ENCODE measurements at regions not wholly inside any gene's neighbourhood (a gene's known extent, or its start where the extent isn't known, plus 50 kb on each side); places are given as distances from the start of the nearest gene placed in this dataset.

GRCh38 chr11:134463716-134464115 is 51.7 kb upstream of the B3GAT1 start:
- Histone ChIP-seq H3K4me3 (ENCODE audit: low read depth, low read length) (no peak overlapping the region), H3K4me1 (ENCODE audit: control insufficient read depth, insufficient read depth, low read length) (no peaks in the 10 kb centered on the region), H3K27ac (ENCODE audit: extremely low read depth, low read depth, low read length) (no peak overlapping the region), H3K36me3 (ENCODE audit: control insufficient read depth in 2 of 2, insufficient read depth in 1 of 2, low read length in 2 of 2) (no peaks in the 10 kb centered on the region), H3K9me3 (ENCODE audit: control insufficient read depth, insufficient read depth, low read depth, low read length) (no peaks in the 10 kb centered on the region)
- CTCF ChIA-PET: no interaction called here
- TF ChIP-seq ZBTB8A (tag by site-specific recombination; IDR thresholded peaks at IDR 0.05) (no peak), SETDB1 (IDR thresholded peaks at IDR 0.05; ENCODE audit: insufficient read length, low read length) (no peak), ZNF530 (tag by site-specific recombination; IDR thresholded peaks at IDR 0.05; ENCODE audit: low read depth) (no peak), ZNF138 (tag by site-specific recombination; IDR thresholded peaks at IDR 0.05; ENCODE audit: borderline replicate concordance) (no peak), ZNF184 (tag by site-specific recombination; IDR thresholded peaks at IDR 0.05) (no peak), HOXD13 (CRISPR knock-in tag; IDR thresholded peaks at IDR 0.05; ENCODE audit: borderline replicate concordance) (no peak), PRDM10 (tag by site-specific recombination; IDR thresholded peaks at IDR 0.05) (no peak), REST (tag by site-specific recombination; IDR thresholded peaks at IDR 0.05) (no peak), RBAK (tag by site-specific recombination; IDR thresholded peaks at IDR 0.05) (no peak), SCRT2 (tag by site-specific recombination; IDR thresholded peaks at IDR 0.05) (no peak), ZNF473 (tag by site-specific recombination; IDR thresholded peaks at IDR 0.05) (no peak), ZFP37 (tag by site-specific recombination; IDR thresholded peaks at IDR 0.05) (no peak), GLI2 (tag by site-specific recombination; IDR thresholded peaks at IDR 0.05; ENCODE audit: borderline replicate concordance, low read depth) (no peak), ZNF692 (tag by site-specific recombination; IDR thresholded peaks at IDR 0.05) (no peak), PRDM6 (tag by site-specific recombination; IDR thresholded peaks at IDR 0.05) (no peak), ZNF202 (tag by site-specific recombination; IDR thresholded peaks at IDR 0.05; ENCODE audit: borderline replicate concordance) (no peak), ZNF555 (tag by site-specific recombination; conservative IDR thresholded peaks at IDR 0.05) (no peak)
- TF ChIP-seq, protein P1, sequence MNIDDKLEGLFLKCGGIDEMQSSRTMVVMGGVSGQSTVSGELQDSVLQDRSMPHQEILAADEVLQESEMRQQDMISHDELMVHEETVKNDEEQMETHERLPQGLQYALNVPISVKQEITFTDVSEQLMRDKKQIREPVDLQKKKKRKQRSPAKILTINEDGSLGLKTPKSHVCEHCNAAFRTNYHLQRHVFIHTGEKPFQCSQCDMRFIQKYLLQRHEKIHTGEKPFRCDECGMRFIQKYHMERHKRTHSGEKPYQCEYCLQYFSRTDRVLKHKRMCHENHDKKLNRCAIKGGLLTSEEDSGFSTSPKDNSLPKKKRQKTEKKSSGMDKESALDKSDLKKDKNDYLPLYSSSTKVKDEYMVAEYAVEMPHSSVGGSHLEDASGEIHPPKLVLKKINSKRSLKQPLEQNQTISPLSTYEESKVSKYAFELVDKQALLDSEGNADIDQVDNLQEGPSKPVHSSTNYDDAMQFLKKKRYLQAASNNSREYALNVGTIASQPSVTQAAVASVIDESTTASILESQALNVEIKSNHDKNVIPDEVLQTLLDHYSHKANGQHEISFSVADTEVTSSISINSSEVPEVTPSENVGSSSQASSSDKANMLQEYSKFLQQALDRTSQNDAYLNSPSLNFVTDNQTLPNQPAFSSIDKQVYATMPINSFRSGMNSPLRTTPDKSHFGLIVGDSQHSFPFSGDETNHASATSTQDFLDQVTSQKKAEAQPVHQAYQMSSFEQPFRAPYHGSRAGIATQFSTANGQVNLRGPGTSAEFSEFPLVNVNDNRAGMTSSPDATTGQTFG (tag by site-specific recombination; IDR thresholded peaks at IDR 0.05; ENCODE audit: borderline replicate concordance): no peak
- POLR2A ChIA-PET: no interaction called here

All from HEK293 (cell line).